ENCODE measurements at regions not wholly inside any gene's neighbourhood (a gene's known extent, or its start where the extent isn't known, plus 50 kb on each side); places are given as distances from the start of the nearest gene placed in this dataset.

- TF ChIP-seq, protein P1, sequence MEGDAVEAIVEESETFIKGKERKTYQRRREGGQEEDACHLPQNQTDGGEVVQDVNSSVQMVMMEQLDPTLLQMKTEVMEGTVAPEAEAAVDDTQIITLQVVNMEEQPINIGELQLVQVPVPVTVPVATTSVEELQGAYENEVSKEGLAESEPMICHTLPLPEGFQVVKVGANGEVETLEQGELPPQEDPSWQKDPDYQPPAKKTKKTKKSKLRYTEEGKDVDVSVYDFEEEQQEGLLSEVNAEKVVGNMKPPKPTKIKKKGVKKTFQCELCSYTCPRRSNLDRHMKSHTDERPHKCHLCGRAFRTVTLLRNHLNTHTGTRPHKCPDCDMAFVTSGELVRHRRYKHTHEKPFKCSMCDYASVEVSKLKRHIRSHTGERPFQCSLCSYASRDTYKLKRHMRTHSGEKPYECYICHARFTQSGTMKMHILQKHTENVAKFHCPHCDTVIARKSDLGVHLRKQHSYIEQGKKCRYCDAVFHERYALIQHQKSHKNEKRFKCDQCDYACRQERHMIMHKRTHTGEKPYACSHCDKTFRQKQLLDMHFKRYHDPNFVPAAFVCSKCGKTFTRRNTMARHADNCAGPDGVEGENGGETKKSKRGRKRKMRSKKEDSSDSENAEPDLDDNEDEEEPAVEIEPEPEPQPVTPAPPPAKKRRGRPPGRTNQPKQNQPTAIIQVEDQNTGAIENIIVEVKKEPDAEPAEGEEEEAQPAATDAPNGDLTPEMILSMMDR (IDR thresholded peaks at IDR 0.05) = no peak
- no peaks in the 10 kb centered on the region for H3K9me3 ChIP-seq
- no peaks in the 10 kb centered on the region for H3K36me3 ChIP-seq
- FAIRE-seq = no peak
- no peak for DNase-seq
- H3K27ac ChIP-seq = no peak overlapping the region
- ATAC-seq = no peak
- H3K27me3 ChIP-seq = no peaks in the 10 kb centered on the region
- no peaks in the 10 kb centered on the region for H3K4me1 ChIP-seq
- intact Hi-C loops (cut with DNase I) = no loop called here
- no peak overlapping the region for H3K4me3 ChIP-seq
- 76 to 82% methylated on average over 6 of the region's 6 CpGs for WGBS, 2 donors
Observed at GRCh38 chr7:46881507-46882127, 700.3 kb downstream of the TNS3 start.

GRCh38 chr7:46880508-46881196 lies 701.3 kb downstream of the TNS3 start:
- H3K9me3 ChIP-seq = no peaks in the 10 kb centered on the region
- 60 to 76% methylated on average over 7 of the region's 7 CpGs for WGBS, 2 donors
- no peak for FAIRE-seq

GRCh38 chr7:46879783-46880182 lies 702.1 kb downstream of the TNS3 start:
- TF ChIP-seq, protein P1 (IDR thresholded peaks at IDR 0.05) = no peak
- WGBS, 2 donors = 37 to 52% methylated on average over 2 of the region's 2 CpGs
- no peak for DNase-seq
- H3K4me3 ChIP-seq = no peak overlapping the region
- H3K36me3 ChIP-seq = no peaks in the 10 kb centered on the region
- no peaks in the 10 kb centered on the region for H3K9me3 ChIP-seq
- no peak for ATAC-seq
- intact Hi-C loops (cut with DNase I) = no loop called here
- no peaks in the 10 kb centered on the region for H3K4me1 ChIP-seq
- no peak for FAIRE-seq
- H3K27me3 ChIP-seq = no peaks in the 10 kb centered on the region
- no peak overlapping the region for H3K27ac ChIP-seq

More at GRCh38 chr7:46880508-46881196, 701.3 kb downstream of the TNS3 start:
- DNase-seq (no peak), ATAC-seq (no peak)
- no peak overlapping the region for H3K4me3 ChIP-seq
- no peaks in the 10 kb centered on the region for H3K36me3 ChIP-seq
- no peak overlapping the region for H3K27ac ChIP-seq
- TF ChIP-seq, protein P1 (IDR thresholded peaks at IDR 0.05) = no peak
- intact Hi-C loops (cut with DNase I) = no loop called here
- no peaks in the 10 kb centered on the region for H3K27me3 ChIP-seq
- no peaks in the 10 kb centered on the region for H3K4me1 ChIP-seq

DNA sequence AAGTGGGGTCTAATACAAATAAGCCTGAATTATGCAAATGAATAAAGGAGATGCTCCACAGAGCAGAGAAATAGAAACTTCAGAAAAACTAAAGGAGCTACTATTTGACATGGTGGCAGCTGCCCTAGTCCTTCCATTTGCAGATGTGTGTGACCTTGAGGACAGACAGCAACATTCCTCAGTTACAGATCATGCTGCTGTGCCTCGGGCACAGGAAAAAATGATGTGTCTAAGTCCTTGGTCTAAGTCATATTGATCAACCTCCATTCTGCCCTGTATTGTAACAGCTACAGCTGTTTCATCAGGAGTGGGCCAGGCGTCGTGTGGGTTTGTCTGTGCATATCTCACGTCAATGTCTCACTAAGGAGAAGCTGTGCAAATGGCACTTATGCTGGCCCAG lies 710.4 kb downstream of the TNS3 start:
- intact Hi-C loops (cut with DNase I) = no loop called here
- 69 to 73% methylated on average over 4 of the region's 4 CpGs for WGBS, 2 donors

More for the DNA sequence above, 710.4 kb downstream of the TNS3 start:
- no peaks in the 10 kb centered on the region for H3K9me3 ChIP-seq
- no peaks in the 10 kb centered on the region for H3K4me1 ChIP-seq
- TF ChIP-seq, protein P1 (IDR thresholded peaks at IDR 0.05) = no peak
- H3K27me3 ChIP-seq = no peaks in the 10 kb centered on the region
- no peak for FAIRE-seq
- DNase-seq = no peak
- H3K27ac ChIP-seq = no peak overlapping the region
- H3K36me3 ChIP-seq = no peaks in the 10 kb centered on the region
- no peak for ATAC-seq
- H3K4me3 ChIP-seq = no peak overlapping the region
